CD14-positive monocyte (primary cell): ENCODE measurements at regions not wholly inside any gene's neighbourhood (a gene's known extent, or its start where the extent isn't known, plus 50 kb on each side); places are given as distances from the start of the nearest gene placed in this dataset.
A peak's percentile ranks its signal among the peaks of the same experiment; 100 is the strongest.
"Not testable (repeated sequence)": the region's sequence is repeated elsewhere in the genome, so short reads cannot be mapped to it uniquely, and the experiment has no call there.

ENCODE experiments used
- DNase-seq, 3 donors: peaks; one replicate each; pipeline ENCODE4 v3.0.0-alpha.2; 2011 to 2022
- H2AFZ ChIP-seq: 2 replicates; pipeline ENCODE4 v1.6.0; 2012; ENCODE audit warnings: mild to moderate bottlenecking, low read depth, low read length, inconsistent platforms; ENCODE audit not compliant: insufficient read depth, poor library complexity, severe bottlenecking
- H3K27ac ChIP-seq, 2 donors: 1 replicate in 1 of 2; 2 replicates in 1 of 2; pipeline ENCODE4 v1.5.1; 2012 to 2013; ENCODE audit warnings: low read length in 2 of 2, control low read depth in 1 of 2, inconsistent platforms in 1 of 2, low read depth in 1 of 2, mild to moderate bottlenecking in 1 of 2
- H3K27me3 ChIP-seq, 2 donors: one replicate each; pipeline versions ENCODE4 v1.6.0 to v1.6.1; 2011 to 2013; ENCODE audit warnings: low read length in 2 of 2; ENCODE audit not compliant: control insufficient read depth in 2 of 2, insufficient read depth in 2 of 2
- H3K36me3 ChIP-seq, 2 donors: replicated peaks in 1 of 2; 1 replicate in 1 of 2; 2 replicates in 1 of 2; pipeline versions ENCODE4 v1.5.1 to v1.6.1; 2012 to 2013; ENCODE audit warnings: low read length in 2 of 2, control low read depth in 1 of 2, inconsistent platforms in 1 of 2, mild to moderate bottlenecking in 1 of 2; ENCODE audit not compliant: insufficient read depth in 2 of 2, control insufficient read depth in 1 of 2
- H3K4me1 ChIP-seq, 2 donors: 1 replicate in 1 of 2; 2 replicates in 1 of 2; pipeline versions ENCODE4 v1.5.1 to v1.6.1; 2012 to 2013; ENCODE audit warnings: low read length in 2 of 2, control low read depth in 1 of 2, inconsistent platforms in 1 of 2, mild to moderate bottlenecking in 1 of 2, moderate library complexity in 1 of 2; ENCODE audit not compliant: insufficient read depth in 2 of 2, control insufficient read depth in 1 of 2
- H3K4me2 ChIP-seq: replicated peaks from 2 replicates; pipeline ENCODE3; 2012; ENCODE audit warnings: low read length, moderate library complexity, mild to moderate bottlenecking; ENCODE audit not compliant: poor library complexity, severe bottlenecking; ENCODE audit errors: extremely low read depth
- H3K4me3 ChIP-seq, 3 experiments: fragments of 200-600 bp in 1 of 3; sonication (generic) in 1 of 3; replicated peaks in 1 of 3; 1 replicate in 2 of 3; 2 replicates in 1 of 3; pipeline ENCODE4 v1.5.1; 2011 to 2013; ENCODE audit warnings: low read length in 3 of 3, mild to moderate bottlenecking in 3 of 3, control low read depth in 2 of 3, low read depth in 2 of 3, inconsistent platforms in 1 of 3, moderate library complexity in 1 of 3
- H3K79me2 ChIP-seq: 2 replicates; pipeline ENCODE4 v1.6.0; 2012; ENCODE audit warnings: mild to moderate bottlenecking, control low read depth, inconsistent platforms, low read length, moderate library complexity; ENCODE audit not compliant: insufficient read depth
- H3K9ac ChIP-seq: 2 replicates; pipeline ENCODE4 v1.6.0; 2017; ENCODE audit warnings: low read length, mild to moderate bottlenecking; ENCODE audit not compliant: insufficient read depth, poor library complexity, severe bottlenecking
- H3K9me3 ChIP-seq, 2 donors: replicated peaks in 1 of 2; 1 replicate in 1 of 2; 2 replicates in 1 of 2; pipeline versions ENCODE4 v1.5.1 to v1.6.1; 2012 to 2013; ENCODE audit warnings: low read length in 2 of 2, control low read depth in 1 of 2; ENCODE audit not compliant: control insufficient read depth in 1 of 2, insufficient read depth in 1 of 2
- H4K20me1 ChIP-seq: 2 replicates; pipeline ENCODE4 v1.6.0; 2012; ENCODE audit warnings: mild to moderate bottlenecking, low read length, control low read depth, moderate library complexity; ENCODE audit not compliant: insufficient read depth
- H3K27ac Mint-ChIP-seq, 7 donors: one replicate each; pipeline ENCODE4 v1.8.0; 2020; ENCODE audit warnings: mild to moderate bottlenecking in 7 of 7, mixed read lengths in 7 of 7, moderate library complexity in 6 of 7, inconsistent platforms in 2 of 7
- H3K27me3 Mint-ChIP-seq, 3 donors: one replicate each; pipeline ENCODE4 v1.8.0; 2021 to 2022; ENCODE audit warnings: low read depth in 3 of 3, mild to moderate bottlenecking in 3 of 3, mixed read lengths in 3 of 3, moderate library complexity in 3 of 3, inconsistent platforms in 1 of 3
- H3K36me3 Mint-ChIP-seq, 2 donors: one replicate each; pipeline ENCODE4 v1.8.0; 2020; ENCODE audit warnings: mixed read lengths in 2 of 2, inconsistent platforms in 1 of 2, mild to moderate bottlenecking in 1 of 2
- H3K4me1 Mint-ChIP-seq: one replicate; pipeline ENCODE4 v1.8.0; 2020; ENCODE audit warnings: mild to moderate bottlenecking, mixed read lengths
- H3K4me3 Mint-ChIP-seq, 2 donors: one replicate each; pipeline ENCODE4 v1.8.0; 2020; ENCODE audit warnings: mild to moderate bottlenecking in 2 of 2, mixed read lengths in 2 of 2, moderate library complexity in 1 of 2
- H3K9me3 Mint-ChIP-seq, 7 donors: one replicate each; pipeline ENCODE4 v1.8.0; 2020 to 2022; ENCODE audit warnings: mixed read lengths in 7 of 7, mild to moderate bottlenecking in 6 of 7, moderate library complexity in 6 of 7, inconsistent platforms in 2 of 7
- CTCF ChIP-seq: fragments of 200-600 bp; IDR thresholded peaks from one replicate; pipeline ENCODE4 v1.8.0; 2022; ENCODE audit warnings: antibody characterized with exemption, mild to moderate bottlenecking
- WGBS: methylation state at CpG from one replicate; pipeline ENCODE4 v1.1.5; 2013; ENCODE audit warnings: missing lambda C conversion rate; ENCODE audit not compliant: insufficient coverage; 5-methylcytosine and 5-hydroxymethylcytosine counted together
- intact Hi-C, 2 donors: fragments of 100-400 bp; cut with micrococcal nuclease; formaldehyde crosslinking; loops; one replicate each; pipeline versions ENCODE4 v1.15.0 to v1.15.1; 2023

- no peaks in the 10 kb centered on the region for H3K79me2 ChIP-seq
- TF ChIP-seq CTCF: no peak
- H3K36me3 ChIP-seq: no peaks in the 10 kb centered on the region
- no peak overlapping the region for H3K4me2 ChIP-seq
- no peak overlapping the region for H2AFZ ChIP-seq
- no peak overlapping the region for H3K9ac ChIP-seq
- no peaks in the 10 kb centered on the region for H3K36me3 Mint-ChIP-seq
- no peak overlapping the region for H3K27ac ChIP-seq
- H3K4me1 ChIP-seq: peaks cover 8 to 9% of the 10 kb centered on the region in 2 donors
- no peaks in the 10 kb centered on the region for H3K27me3 ChIP-seq
- WGBS: no CpG with 5 or more reads among the region's 2 CpGs
- no peak overlapping the region for H3K4me3 ChIP-seq
- H3K9me3 Mint-ChIP-seq: peaks cover 0 to 3% (median 0%) of the 10 kb centered on the region in 7 donors
- no peaks in the 10 kb centered on the region for H4K20me1 ChIP-seq
- H3K4me3 Mint-ChIP-seq: no peak overlapping the region
- no peaks in the 10 kb centered on the region for H3K9me3 ChIP-seq
- H3K27me3 Mint-ChIP-seq: peaks cover 0 to 2% (median 2%) of the 10 kb centered on the region in 3 donors
- H3K4me1 Mint-ChIP-seq: peaks cover 12% of the 10 kb centered on the region
- intact Hi-C loops: no loop called here
- peak in 1 of 3 donors; percentile 9 for DNase-seq
- H3K27ac Mint-ChIP-seq: no peak overlapping the region
These were observed 58.9 kb upstream of the SPP1 start for GRCh38 chr4:87916626-87917025.

GRCh38 chr4:87917911-87918310 lies 57.6 kb upstream of the SPP1 start:
- intact Hi-C loops: not testable (repeated sequence)

More at GRCh38 chr4:87917911-87918310, 57.6 kb upstream of the SPP1 start:
- H3K27ac ChIP-seq, H3K9ac ChIP-seq, H3K4me3 ChIP-seq, H3K27me3 ChIP-seq, H3K27ac Mint-ChIP-seq, H2AFZ ChIP-seq, H3K4me1 Mint-ChIP-seq, H3K9me3 ChIP-seq, DNase-seq, H3K9me3 Mint-ChIP-seq, H3K4me2 ChIP-seq, H3K4me1 ChIP-seq, H3K79me2 ChIP-seq, H3K36me3 Mint-ChIP-seq, H3K36me3 ChIP-seq, H3K4me3 Mint-ChIP-seq, H4K20me1 ChIP-seq, H3K27me3 Mint-ChIP-seq: not testable (repeated sequence)
- WGBS: 100% methylated on average over 1 of the region's 5 CpGs
